Suppressor macrophage (primary cell): ENCODE measurements at regions not wholly inside any gene's neighbourhood (a gene's known extent, or its start where the extent isn't known, plus 50 kb on each side); places are given as distances from the start of the nearest gene placed in this dataset.
"Not testable (repeated sequence)": the region's sequence is repeated elsewhere in the genome, so short reads cannot be mapped to it uniquely, and the experiment has no call there.

Experiments
- DNase-seq, 4 experiments: peaks; one replicate each; pipeline ENCODE4 v3.0.0-alpha.2; 2020 to 2022

- peak in 2 of 4 experiments; percentile 3 to 24 for DNase-seq
Measured at GRCh38 chr6:16902502-16902901, 141.2 kb upstream of the ATXN1 start.

- DNase-seq: peak; percentile 86 to 94 (median 94)
Measured at GRCh38 chr6:16901782-16902181, 140.5 kb upstream of the ATXN1 start.

GRCh38 chr6:16901306-16901705 lies 140.0 kb upstream of the ATXN1 start:
- DNase-seq: peak in 3 of 4 experiments; percentile 15 to 67 (median 65)

GRCh38 chr6:16898640-16899396 lies 137.6 kb upstream of the ATXN1 start:
- DNase-seq: no peak

- no peak for DNase-seq
Measured at GRCh38 chr6:16897669-16898068, 136.4 kb upstream of the ATXN1 start.

- DNase-seq: no peak
Measured at GRCh38 chr6:16894301-16894700, 133.0 kb upstream of the ATXN1 start.

GRCh38 chr6:16891110-16891509 lies 129.8 kb upstream of the ATXN1 start:
- DNase-seq: not testable (repeated sequence)

GRCh38 chr6:16885411-16886160 lies 124.3 kb upstream of the ATXN1 start:
- no peak for DNase-seq

GRCh38 chr6:16884526-16884925 lies 123.3 kb upstream of the ATXN1 start:
- DNase-seq: no peak

GRCh38 chr6:16883414-16883813 lies 122.2 kb upstream of the ATXN1 start:
- no peak for DNase-seq

- DNase-seq: no peak
Measured at GRCh38 chr6:16882230-16882629, 121.0 kb upstream of the ATXN1 start.

GRCh38 chr6:16876852-16877251 lies 115.6 kb upstream of the ATXN1 start:
- not testable (repeated sequence) for DNase-seq

GRCh38 chr6:16876201-16876600 lies 114.9 kb upstream of the ATXN1 start:
- no peak for DNase-seq

- DNase-seq: no peak
Measured at GRCh38 chr6:16873698-16874097, 112.4 kb upstream of the ATXN1 start.

- DNase-seq: no peak
Measured at GRCh38 chr6:16872543-16873235, 111.4 kb upstream of the ATXN1 start.

GRCh38 chr6:16871047-16871446 lies 109.8 kb upstream of the ATXN1 start:
- no peak for DNase-seq

- no peak for DNase-seq
Measured at GRCh38 chr6:16868968-16869367, 107.7 kb upstream of the ATXN1 start.

- no peak for DNase-seq
Measured at GRCh38 chr6:16857969-16858592, 96.8 kb upstream of the ATXN1 start.

GRCh38 chr6:16855460-16855859 lies 94.2 kb upstream of the ATXN1 start:
- DNase-seq: no peak

- DNase-seq: no peak
Measured at GRCh38 chr6:16854986-16855385, 93.7 kb upstream of the ATXN1 start.

- DNase-seq: peak in 2 of 4 experiments; percentile 25 to 32
Measured at GRCh38 chr6:16852671-16853070, 91.4 kb upstream of the ATXN1 start.

- peak; percentile 38 to 88 (median 70) for DNase-seq
Measured at GRCh38 chr6:16851758-16852157, 90.5 kb upstream of the ATXN1 start.

- no peak for DNase-seq
Measured at GRCh38 chr6:16851044-16851540, 89.8 kb upstream of the ATXN1 start.
